Loucy (cell line): ENCODE measurements at regions not wholly inside any gene's neighbourhood (a gene's known extent, or its start where the extent isn't known, plus 50 kb on each side); places are given as distances from the start of the nearest gene placed in this dataset.

Source experiments
- EZH2phosphoT487 ChIP-seq: fragments of 200-600 bp; IDR thresholded peaks from 2 replicates; pipeline ENCODE4 v1.6.1; 2018; ENCODE audit warnings: antibody characterized with exemption, mild to moderate bottlenecking, moderate library complexity, borderline replicate concordance
- TF ChIP-seq, protein P1 (sequence below): fragments of 200-600 bp; sonication (generic); conservative IDR thresholded peaks from 2 replicates; pipeline ENCODE4 v1.5.1; 2014; ENCODE audit warnings: mild to moderate bottlenecking, antibody characterized with exemption, low read length

DNA sequence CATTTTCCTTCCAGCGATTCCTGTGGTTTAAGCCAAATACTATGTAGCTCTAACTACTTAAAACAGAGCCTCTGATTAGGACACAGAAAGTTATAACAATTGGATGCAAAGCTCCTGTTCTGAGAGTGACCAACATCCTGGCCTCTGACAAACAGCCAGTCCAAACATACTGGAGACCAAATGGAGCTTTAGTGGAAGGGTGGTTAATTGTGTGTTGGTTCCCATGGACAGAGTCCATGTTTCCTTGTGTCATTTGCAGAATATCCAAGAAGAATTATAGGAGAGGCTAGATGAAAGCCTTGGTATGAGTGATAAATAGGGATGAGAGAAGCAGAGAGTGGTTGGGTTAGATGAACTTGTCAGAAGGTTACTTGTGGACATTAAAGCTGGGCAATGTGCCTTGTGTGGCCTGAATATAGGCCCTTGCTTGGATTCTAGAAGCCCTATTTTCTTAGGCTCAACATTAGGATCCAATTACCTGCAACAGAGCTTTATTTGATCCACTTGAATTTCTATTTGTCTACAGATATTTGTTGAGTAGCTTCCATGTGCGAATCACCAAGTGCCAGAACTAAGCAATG, 180.5 kb upstream of the GORAB start:
- TF ChIP-seq, protein P1, sequence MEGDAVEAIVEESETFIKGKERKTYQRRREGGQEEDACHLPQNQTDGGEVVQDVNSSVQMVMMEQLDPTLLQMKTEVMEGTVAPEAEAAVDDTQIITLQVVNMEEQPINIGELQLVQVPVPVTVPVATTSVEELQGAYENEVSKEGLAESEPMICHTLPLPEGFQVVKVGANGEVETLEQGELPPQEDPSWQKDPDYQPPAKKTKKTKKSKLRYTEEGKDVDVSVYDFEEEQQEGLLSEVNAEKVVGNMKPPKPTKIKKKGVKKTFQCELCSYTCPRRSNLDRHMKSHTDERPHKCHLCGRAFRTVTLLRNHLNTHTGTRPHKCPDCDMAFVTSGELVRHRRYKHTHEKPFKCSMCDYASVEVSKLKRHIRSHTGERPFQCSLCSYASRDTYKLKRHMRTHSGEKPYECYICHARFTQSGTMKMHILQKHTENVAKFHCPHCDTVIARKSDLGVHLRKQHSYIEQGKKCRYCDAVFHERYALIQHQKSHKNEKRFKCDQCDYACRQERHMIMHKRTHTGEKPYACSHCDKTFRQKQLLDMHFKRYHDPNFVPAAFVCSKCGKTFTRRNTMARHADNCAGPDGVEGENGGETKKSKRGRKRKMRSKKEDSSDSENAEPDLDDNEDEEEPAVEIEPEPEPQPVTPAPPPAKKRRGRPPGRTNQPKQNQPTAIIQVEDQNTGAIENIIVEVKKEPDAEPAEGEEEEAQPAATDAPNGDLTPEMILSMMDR: no peak
- no peak for TF ChIP-seq EZH2phosphoT487
